NCI-H1436 treated with DMSO at 0.1 percent for 48 hours (cell line): ENCODE measurements at regions not wholly inside any gene's neighbourhood (a gene's known extent, or its start where the extent isn't known, plus 50 kb on each side); places are given as distances from the start of the nearest gene placed in this dataset.
A peak's percentile ranks its signal among the peaks of the same experiment; 100 is the strongest.

Source experiments
- DNase-seq: peaks from one replicate; lab custom pipeline; 2025; lab: John Stamatoyannopoulos, UW

- DNase-seq: no peak
Observed at GRCh38 chr7:94236960-94237359, 157.7 kb upstream of the COL1A2 start.

GRCh38 chr7:94237417-94237816, 157.3 kb upstream of the COL1A2 start:
- no peak for DNase-seq

- DNase-seq: peak; percentile 17
Observed at GRCh38 chr7:94239661-94240234, 154.9 kb upstream of the COL1A2 start.

GRCh38 chr7:94240902-94241301, 153.8 kb upstream of the COL1A2 start:
- no peak for DNase-seq

- no peak for DNase-seq
Observed at GRCh38 chr7:94241402-94241925, 153.2 kb upstream of the COL1A2 start.

GRCh38 chr7:94243066-94243711, 151.5 kb upstream of the COL1A2 start:
- DNase-seq: no peak

GRCh38 chr7:94244760-94245159, 149.9 kb upstream of the COL1A2 start:
- DNase-seq: no peak

- no peak for DNase-seq
Observed at GRCh38 chr7:94245500-94245899, 149.2 kb upstream of the COL1A2 start.

GRCh38 chr7:94247970-94248369, 146.7 kb upstream of the COL1A2 start:
- DNase-seq: no peak

- no peak for DNase-seq
Observed at GRCh38 chr7:94249631-94250030, 145.1 kb upstream of the COL1A2 start.

GRCh38 chr7:94250124-94250523, 144.6 kb upstream of the COL1A2 start:
- no peak for DNase-seq

GRCh38 chr7:94250987-94251386, 143.7 kb upstream of the COL1A2 start:
- DNase-seq: no peak

GRCh38 chr7:94252124-94252523, 142.6 kb upstream of the COL1A2 start:
- no peak for DNase-seq

- DNase-seq: no peak
Observed at GRCh38 chr7:94252971-94253370, 141.7 kb upstream of the COL1A2 start.

GRCh38 chr7:94253686-94254085, 141.0 kb upstream of the COL1A2 start:
- no peak for DNase-seq

- DNase-seq: no peak
Observed at GRCh38 chr7:94258418-94259300, 136.0 kb upstream of the COL1A2 start.

GRCh38 chr7:94261067-94261466, 133.6 kb upstream of the COL1A2 start:
- DNase-seq: no peak

- DNase-seq: no peak
Observed at GRCh38 chr7:94264756-94265155, 129.9 kb upstream of the COL1A2 start.

- DNase-seq: no peak
Observed at GRCh38 chr7:94265456-94265855, 129.2 kb upstream of the COL1A2 start.

GRCh38 chr7:94266238-94266644, 128.5 kb upstream of the COL1A2 start:
- DNase-seq: no peak

- no peak for DNase-seq
Observed at GRCh38 chr7:94270772-94271171, 123.9 kb upstream of the COL1A2 start.

- no peak for DNase-seq
Observed at GRCh38 chr7:94272821-94273583, 121.7 kb upstream of the COL1A2 start.
